Tibial nerve (tissue), 4 donors: ENCODE measurements at regions not wholly inside any gene's neighbourhood (a gene's known extent, or its start where the extent isn't known, plus 50 kb on each side); places are given as distances from the start of the nearest gene placed in this dataset.

Experiments
- DNase-seq, 2 donors: peaks; one replicate each; pipeline ENCODE4 v3.0.0-alpha.2; 2019; ENCODE audit warnings: low spot score in 2 of 2
- H3K27ac ChIP-seq, 4 donors: fragments of 200-600 bp; sonication (generic) in 3 of 4; one replicate each; pipeline ENCODE4 v1.5.1; 2017 to 2019; ENCODE audit warnings: mild to moderate bottlenecking in 1 of 4
- H3K27me3 ChIP-seq, 2 donors: fragments of 200-600 bp; sonication (generic) in 1 of 2; one replicate each; pipeline versions ENCODE4 v1.5.1 to v1.6.0; 2017 to 2019
- H3K36me3 ChIP-seq, 3 donors: fragments of 200-600 bp; sonication (generic); one replicate each; pipeline ENCODE4 v1.5.1; 2018 to 2019
- H3K4me1 ChIP-seq, 4 donors: fragments of 200-600 bp; sonication (generic) in 3 of 4; one replicate each; pipeline ENCODE4 v1.5.1; 2017 to 2019
- H3K4me3 ChIP-seq, 4 donors: fragments of 200-600 bp; sonication (generic) in 3 of 4; one replicate each; pipeline ENCODE4 v1.5.1; 2017 to 2019; ENCODE audit warnings: mild to moderate bottlenecking in 1 of 4, moderate library complexity in 1 of 4
- H3K9me3 ChIP-seq, 4 donors: fragments of 200-600 bp; sonication (generic) in 3 of 4; one replicate each; pipeline ENCODE4 v1.5.1; 2017 to 2019
- EP300 ChIP-seq, 2 donors: sonication (generic); formaldehyde crosslinking; IDR thresholded peaks; one replicate each; pipeline ENCODE4 v1.6.1; 2017; ENCODE audit warnings: antibody characterized with exemption in 2 of 2, mild to moderate bottlenecking in 1 of 2
- POLR2A ChIP-seq, 2 donors: fragments of 450-650 bp; IDR thresholded peaks; one replicate each; pipeline ENCODE4 v1.6.1; 2017; ENCODE audit warnings: antibody characterized with exemption in 2 of 2, mild to moderate bottlenecking in 2 of 2, moderate library complexity in 2 of 2
- WGBS, 2 donors: methylation state at CpG; one replicate each; pipeline ENCODE4 v1.1.5; 2018; 5-methylcytosine and 5-hydroxymethylcytosine counted together
- TF ChIP-seq, protein P1 (sequence below), 5 experiments: fragments of 200-600 bp in 3 of 5; fragments of 450-650 bp in 2 of 5; sonication (generic) in 3 of 5; IDR thresholded peaks; one replicate each; pipeline ENCODE4 v1.5.1; 2016 to 2019; ENCODE audit warnings: antibody characterized with exemption in 5 of 5, mild to moderate bottlenecking in 3 of 5, moderate library complexity in 2 of 5

DNA sequence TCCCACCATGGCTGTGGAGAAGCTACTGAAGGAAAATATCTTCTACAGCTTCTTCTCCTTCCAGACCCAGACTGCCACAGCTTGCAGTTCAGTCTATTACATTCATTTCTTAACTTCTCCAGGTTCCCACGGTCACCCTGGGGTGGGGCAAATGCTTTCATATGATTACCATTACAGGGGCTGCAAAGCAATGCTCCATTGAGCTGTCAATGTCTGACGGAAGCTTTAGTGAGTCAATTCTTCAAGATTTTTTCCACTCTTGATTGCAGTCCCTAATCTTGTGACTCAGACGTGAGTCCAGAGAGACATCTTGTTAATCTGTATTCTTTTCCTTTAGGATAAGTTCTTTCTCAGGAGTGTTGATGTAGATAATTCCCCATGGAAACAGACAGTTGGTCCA lies 233.4 kb upstream of the DDI1 start:
- Histone ChIP-seq H3K36me3 (no peaks in the 10 kb centered on the region), H3K27me3 (no peaks in the 10 kb centered on the region), H3K4me1 (peaks cover 0 to 28% (median 3%) of the 10 kb centered on the region in 4 donors), H3K4me3 (no peak overlapping the region), H3K9me3 (no peaks in the 10 kb centered on the region), H3K27ac (no peak overlapping the region)
- 89 to 93% methylated on average over 3 of the region's 3 CpGs for WGBS, 2 donors
- no peak for DNase-seq
- TF ChIP-seq, protein P1, sequence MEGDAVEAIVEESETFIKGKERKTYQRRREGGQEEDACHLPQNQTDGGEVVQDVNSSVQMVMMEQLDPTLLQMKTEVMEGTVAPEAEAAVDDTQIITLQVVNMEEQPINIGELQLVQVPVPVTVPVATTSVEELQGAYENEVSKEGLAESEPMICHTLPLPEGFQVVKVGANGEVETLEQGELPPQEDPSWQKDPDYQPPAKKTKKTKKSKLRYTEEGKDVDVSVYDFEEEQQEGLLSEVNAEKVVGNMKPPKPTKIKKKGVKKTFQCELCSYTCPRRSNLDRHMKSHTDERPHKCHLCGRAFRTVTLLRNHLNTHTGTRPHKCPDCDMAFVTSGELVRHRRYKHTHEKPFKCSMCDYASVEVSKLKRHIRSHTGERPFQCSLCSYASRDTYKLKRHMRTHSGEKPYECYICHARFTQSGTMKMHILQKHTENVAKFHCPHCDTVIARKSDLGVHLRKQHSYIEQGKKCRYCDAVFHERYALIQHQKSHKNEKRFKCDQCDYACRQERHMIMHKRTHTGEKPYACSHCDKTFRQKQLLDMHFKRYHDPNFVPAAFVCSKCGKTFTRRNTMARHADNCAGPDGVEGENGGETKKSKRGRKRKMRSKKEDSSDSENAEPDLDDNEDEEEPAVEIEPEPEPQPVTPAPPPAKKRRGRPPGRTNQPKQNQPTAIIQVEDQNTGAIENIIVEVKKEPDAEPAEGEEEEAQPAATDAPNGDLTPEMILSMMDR (IDR thresholded peaks at IDR 0.05): no peak
- TF ChIP-seq EP300 (IDR thresholded peaks at IDR 0.05) (no peak), POLR2A (IDR thresholded peaks at IDR 0.05) (no peak)

DNA sequence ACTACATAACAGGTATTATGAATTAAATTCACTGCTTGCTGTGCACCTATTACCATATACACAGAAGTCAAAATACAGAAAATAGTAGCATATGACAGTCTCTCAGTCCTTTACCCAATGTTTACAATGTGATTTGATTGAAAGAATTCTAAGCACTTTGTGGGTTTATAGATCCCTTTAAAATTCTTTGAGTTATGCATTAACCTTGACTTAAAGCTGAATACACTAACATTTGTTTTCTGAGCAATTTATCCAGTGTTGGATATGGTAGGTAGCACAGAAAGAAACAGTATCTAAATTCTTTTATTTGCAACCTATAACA lies 230.8 kb upstream of the DDI1 start:
- H3K4me1 ChIP-seq: peaks cover 0 to 18% (median 0%) of the 10 kb centered on the region in 4 donors
- TF ChIP-seq EP300 (IDR thresholded peaks at IDR 0.05) (no peak), POLR2A (IDR thresholded peaks at IDR 0.05) (no peak)
- TF ChIP-seq, protein P1 (IDR thresholded peaks at IDR 0.05): no peak
- no peaks in the 10 kb centered on the region for H3K36me3 ChIP-seq
- no peaks in the 10 kb centered on the region for H3K9me3 ChIP-seq
- DNase-seq: no peak
- H3K4me3 ChIP-seq: no peak overlapping the region
- H3K27ac ChIP-seq: peak overlapping the region in 2 of 4 donors; percentile 32 to 52
- H3K27me3 ChIP-seq: no peaks in the 10 kb centered on the region

DNA sequence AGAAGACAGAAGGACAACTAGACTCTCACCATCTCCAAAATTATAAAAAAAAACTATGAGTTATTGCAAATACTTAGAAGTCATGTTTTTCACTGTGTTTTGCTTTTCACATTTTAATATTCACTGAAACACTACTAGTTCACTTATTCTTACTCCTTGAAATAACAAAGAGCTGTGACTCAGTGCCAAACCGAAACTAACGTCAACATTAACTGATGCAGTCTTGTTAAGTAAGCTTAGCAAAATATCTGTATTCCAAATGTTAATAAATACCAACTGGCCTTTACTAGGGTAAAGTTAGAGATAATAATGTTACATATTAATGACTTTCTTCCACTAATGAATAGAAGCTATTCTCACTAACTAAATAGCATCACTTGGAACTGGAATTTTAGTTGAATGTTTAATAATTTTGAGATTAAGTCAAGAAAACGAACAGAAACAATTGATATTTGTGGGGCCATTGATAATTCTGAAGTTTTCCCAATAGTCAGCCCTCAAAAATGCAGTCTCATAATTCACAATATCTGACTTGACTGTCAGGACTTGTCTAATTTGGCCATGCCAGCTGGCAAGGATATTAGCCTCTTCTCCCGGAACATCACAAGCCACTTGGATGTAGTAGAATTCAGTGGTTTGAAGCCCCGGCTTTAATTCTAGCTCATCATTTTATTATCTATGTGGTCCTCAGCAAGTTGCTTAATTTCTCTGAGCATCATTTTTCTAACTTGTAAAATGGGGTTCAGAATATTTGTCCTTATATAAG lies 230.1 kb upstream of the DDI1 start:
- no peaks in the 10 kb centered on the region for H3K27me3 ChIP-seq
- TF ChIP-seq, protein P1 (IDR thresholded peaks at IDR 0.05): no peak
- no peak for TF ChIP-seq EP300 (IDR thresholded peaks at IDR 0.05)
- TF ChIP-seq POLR2A (IDR thresholded peaks at IDR 0.05): no peak
- H3K4me1 ChIP-seq: peaks cover 0 to 11% (median 0%) of the 10 kb centered on the region in 4 donors
- H3K36me3 ChIP-seq: no peaks in the 10 kb centered on the region
- peak overlapping the region in 2 of 4 donors; percentile 32 to 52 for H3K27ac ChIP-seq
- no peaks in the 10 kb centered on the region for H3K9me3 ChIP-seq
- peak in 1 of 2 donors; percentile 39 for DNase-seq
- WGBS, 2 donors: 28 to 30% methylated on average over 5 of the region's 5 CpGs
- H3K4me3 ChIP-seq: no peak overlapping the region

DNA sequence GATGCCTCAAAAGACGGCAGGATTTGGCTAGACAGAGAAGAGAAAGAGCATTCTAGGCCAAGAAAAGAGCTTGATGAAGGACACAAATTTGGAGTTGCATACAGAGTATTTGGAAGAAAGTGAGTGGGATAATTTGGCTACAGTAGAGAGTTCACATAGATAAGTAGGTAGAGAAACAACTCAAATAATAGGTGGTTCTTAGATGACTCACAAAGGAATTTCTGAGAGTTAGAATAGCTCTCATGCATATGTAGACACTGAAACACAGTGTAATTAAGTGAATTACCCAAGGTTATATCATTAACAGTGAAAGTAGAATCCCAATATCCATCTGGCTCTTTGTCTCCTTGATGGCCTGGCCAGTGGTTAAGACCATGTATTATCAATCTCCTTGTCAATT lies 228.6 kb upstream of the DDI1 start:
- Histone ChIP-seq H3K27ac (no peak overlapping the region), H3K9me3 (no peaks in the 10 kb centered on the region), H3K4me3 (no peak overlapping the region), H3K36me3 (no peaks in the 10 kb centered on the region), H3K27me3 (no peaks in the 10 kb centered on the region), H3K4me1 (peaks cover 0 to 11% (median 0%) of the 10 kb centered on the region in 4 donors)
- no peak for TF ChIP-seq POLR2A (IDR thresholded peaks at IDR 0.05)
- DNase-seq: no peak
- WGBS, 2 donors: 69 to 73% methylated on average over 1 of the region's 1 CpG

DNA sequence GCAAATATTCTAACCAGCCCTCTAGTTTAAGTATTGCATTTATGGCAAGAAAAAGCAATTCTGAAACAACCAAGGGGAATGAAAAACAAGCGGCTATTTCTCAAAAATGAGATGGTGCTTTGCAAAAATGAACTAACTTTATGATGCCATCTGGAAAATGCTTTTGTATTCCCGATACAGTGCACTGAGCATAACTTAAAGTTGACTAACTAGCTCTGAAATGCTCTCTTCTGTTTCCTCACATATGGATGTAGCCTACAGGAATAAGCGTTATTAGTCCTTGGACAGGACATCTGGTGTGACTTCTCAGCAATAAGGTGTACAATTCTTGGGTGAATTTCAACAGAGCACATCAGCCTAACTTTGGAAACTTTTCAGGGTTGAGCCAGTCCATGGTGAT lies 228.2 kb upstream of the DDI1 start:
- peaks cover 0 to 11% (median 0%) of the 10 kb centered on the region in 4 donors for H3K4me1 ChIP-seq
- H3K4me3 ChIP-seq: no peak overlapping the region
- no peak for DNase-seq
- H3K9me3 ChIP-seq: no peaks in the 10 kb centered on the region
- no peak overlapping the region for H3K27ac ChIP-seq
- TF ChIP-seq, protein P1 (IDR thresholded peaks at IDR 0.05): no peak
- TF ChIP-seq EP300 (IDR thresholded peaks at IDR 0.05) (no peak), POLR2A (IDR thresholded peaks at IDR 0.05) (no peak)
- no peaks in the 10 kb centered on the region for H3K27me3 ChIP-seq
- no peaks in the 10 kb centered on the region for H3K36me3 ChIP-seq
- WGBS, 2 donors: 88 to 95% methylated on average over 3 of the region's 3 CpGs
